K562 (cell line): ENCODE measurements at regions not wholly inside any gene's neighbourhood (a gene's known extent, or its start where the extent isn't known, plus 50 kb on each side); places are given as distances from the start of the nearest gene placed in this dataset.

Experiments
- C11orf30 ChIP-seq: fragments of 450-650 bp; IDR thresholded peaks from 2 replicates; pipeline ENCODE4 v1.6.1; 2016; ENCODE audit warnings: low read depth, mild to moderate bottlenecking
- CREB1 ChIP-seq, 2 experiments: sonication (generic) in 1 of 2; formaldehyde crosslinking in 1 of 2; IDR thresholded peaks; 2 replicates each; pipeline versions ENCODE4 v1.6.1 to v1.8.0; 2012 to 2022; ENCODE audit warnings: inconsistent platforms in 1 of 2, mild to moderate bottlenecking in 1 of 2, missing genetic modification reagents in 1 of 2, moderate library complexity in 1 of 2
- E2F8 ChIP-seq: fragments of 450-650 bp; IDR thresholded peaks from 2 replicates; pipeline ENCODE4 v1.7.1; 2018; ENCODE audit warnings: mild to moderate bottlenecking, low read depth; ENCODE audit not compliant: partially characterized antibody
- ELF2 ChIP-seq: fragments of 250-450 bp; sonication (Bioruptor Pico); IDR thresholded peaks from 2 replicates; pipeline ENCODE4 v1.5.0; 2021; ENCODE audit warnings: mild to moderate bottlenecking
- NR1H2 ChIP-seq: sonication (generic); formaldehyde crosslinking; IDR thresholded peaks from 2 replicates; pipeline ENCODE4 v1.4.0; 2020; ENCODE audit warnings: mild to moderate bottlenecking, missing genetic modification reagents
- NUFIP1 ChIP-seq: fragments of 450-650 bp; IDR thresholded peaks from 2 replicates; pipeline ENCODE4 v1.6.1; 2018; ENCODE audit not compliant: partially characterized antibody
- TAF1 ChIP-seq: IDR thresholded peaks from 2 replicates; pipeline ENCODE4 v1.6.1; 2011; ENCODE audit warnings: mild to moderate bottlenecking, low read length, moderate library complexity; ENCODE audit not compliant: insufficient read depth, control insufficient read depth, severe bottlenecking; ENCODE audit errors: extremely low read depth
- TBL1XR1 ChIP-seq, 2 experiments: IDR thresholded peaks; 2 replicates each; pipeline ENCODE4 v1.6.1; 2012; ENCODE audit warnings: improper control_type of control experiment in 2 of 2, low read length in 2 of 2, mild to moderate bottlenecking in 1 of 2
- TFE3 ChIP-seq: fragments of 450-650 bp; formaldehyde crosslinking; IDR thresholded peaks from 2 replicates; pipeline ENCODE4 v1.4.0; 2020; ENCODE audit warnings: mild to moderate bottlenecking, mixed read lengths
- THRAP3 ChIP-seq: fragments of 450-650 bp; IDR thresholded peaks from 2 replicates; pipeline ENCODE4 v1.6.1; 2016; ENCODE audit warnings: mild to moderate bottlenecking, inconsistent platforms, borderline replicate concordance
- U2AF1 ChIP-seq: fragments of 200-400 bp; formaldehyde crosslinking; optimal IDR thresholded peaks from 2 replicates; pipeline ENCODE3; 2017; ENCODE audit warnings: mild to moderate bottlenecking, low read depth, low read length, moderate library complexity
- ZNF444 ChIP-seq: fragments of 250-450 bp; sonication (Bioruptor Pico); IDR thresholded peaks from 2 replicates; pipeline ENCODE4 v1.4.0; 2020; ENCODE audit warnings: mild to moderate bottlenecking, moderate library complexity
- ZNF75A ChIP-seq: fragments of 450-650 bp; formaldehyde crosslinking; IDR thresholded peaks from 2 replicates; pipeline ENCODE4 v1.4.0; 2020; ENCODE audit warnings: mild to moderate bottlenecking

GRCh38 chr7:84912993-84913635, 273.7 kb downstream of the SEMA3D start (continued):
- TF ChIP-seq CREB1 (IDR thresholded peaks at IDR 0.05) (no peak), CREB1 (CRISPR knock-in tag; IDR thresholded peaks at IDR 0.05) (no peak), TBL1XR1 (IDR thresholded peaks at IDR 0.05; ENCODE audit: low read length in 2 of 2) (no peak), U2AF1 (no peak), C11orf30 (no peak), ZNF444 (CRISPR knock-in tag) (peak; percentile 74), NR1H2 (CRISPR knock-in tag) (no peak), NUFIP1 (no peak), ZNF75A (CRISPR knock-in tag) (no peak), E2F8 (no peak), THRAP3 (no peak), ELF2 (CRISPR knock-in tag) (no peak), TAF1 (no peak), TFE3 (CRISPR knock-in tag) (no peak)
